Endothelial cell of umbilical vein (primary cell): ENCODE measurements at regions not wholly inside any gene's neighbourhood (a gene's known extent, or its start where the extent isn't known, plus 50 kb on each side); places are given as distances from the start of the nearest gene placed in this dataset.

ENCODE experiments used
- EZH2 ChIP-seq: IDR thresholded peaks from 2 replicates; pipeline ENCODE4 v1.6.1; 2012; ENCODE audit warnings: borderline replicate concordance, low read depth, mild to moderate bottlenecking, moderate library complexity, low read length, inconsistent platforms; ENCODE audit not compliant: severe bottlenecking
- FOS ChIP-seq: IDR thresholded peaks from 2 replicates; pipeline ENCODE4 v1.6.1; 2011; ENCODE audit warnings: mild to moderate bottlenecking, low read length, moderate library complexity, borderline replicate concordance; ENCODE audit not compliant: insufficient read depth
- GATA2 ChIP-seq: IDR thresholded peaks from 2 replicates; pipeline ENCODE4 v1.7.0; 2011; ENCODE audit warnings: low read depth, mild to moderate bottlenecking, moderate library complexity, mixed read lengths, low read length; ENCODE audit not compliant: insufficient read length, insufficient read depth
- JUN ChIP-seq: IDR thresholded peaks from 2 replicates; pipeline ENCODE4 v1.6.1; 2011; ENCODE audit warnings: borderline replicate concordance, low read depth; ENCODE audit not compliant: insufficient read length, insufficient read depth
- MYC ChIP-seq: IDR thresholded peaks from one replicate; pipeline ENCODE4 v1.6.1; 2011; ENCODE audit warnings: mild to moderate bottlenecking, low read depth, low read length
- POLR2A ChIP-seq: IDR thresholded peaks from 2 replicates; pipeline ENCODE4 v1.6.1; 2012; ENCODE audit warnings: low read depth, mild to moderate bottlenecking, control low read depth, low read length
- POLR2AphosphoS5 ChIP-seq: IDR thresholded peaks from 2 replicates; pipeline ENCODE4 v1.6.1; 2012; ENCODE audit warnings: low read depth, mild to moderate bottlenecking, control low read depth, low read length, moderate library complexity; ENCODE audit not compliant: insufficient read depth
- TF ChIP-seq, protein P1 (sequence below), 2 donors: IDR thresholded peaks; 1 replicate in 1 of 2; 2 replicates in 1 of 2; pipeline ENCODE4 v1.5.1; 2011; ENCODE audit warnings: low read length in 2 of 2, mild to moderate bottlenecking in 2 of 2, moderate library complexity in 2 of 2, control low read depth in 1 of 2, inconsistent platforms in 1 of 2, low read depth in 1 of 2; ENCODE audit not compliant: insufficient read depth in 1 of 2; ENCODE audit errors: extremely low read depth in 1 of 2
- TF ChIP-seq, protein P2 (sequence below): IDR thresholded peaks from 2 replicates; pipeline ENCODE4 v1.6.1; 2011; ENCODE audit not compliant: insufficient read depth, insufficient read length

DNA sequence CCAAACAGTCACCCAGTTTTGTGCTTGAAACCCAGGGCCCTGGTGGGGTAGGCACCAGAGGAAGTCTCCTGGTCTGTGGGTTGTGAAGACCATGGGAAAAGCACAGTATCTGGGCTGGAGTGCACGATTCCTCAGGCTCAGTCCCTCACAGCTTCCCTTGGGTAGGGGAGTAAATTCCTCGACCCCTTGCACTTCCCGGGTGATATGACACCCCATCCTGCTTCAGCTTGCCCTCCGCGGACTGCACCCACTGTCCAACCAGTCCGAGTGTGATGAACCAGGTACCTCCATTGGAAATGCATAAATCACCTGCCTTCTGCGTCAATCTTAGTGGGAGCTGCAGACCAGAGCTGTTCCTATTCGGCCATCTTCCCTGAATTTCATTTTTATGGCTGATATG is 133.9 kb upstream of the KCTD3 start:
- TF ChIP-seq, protein P1, sequence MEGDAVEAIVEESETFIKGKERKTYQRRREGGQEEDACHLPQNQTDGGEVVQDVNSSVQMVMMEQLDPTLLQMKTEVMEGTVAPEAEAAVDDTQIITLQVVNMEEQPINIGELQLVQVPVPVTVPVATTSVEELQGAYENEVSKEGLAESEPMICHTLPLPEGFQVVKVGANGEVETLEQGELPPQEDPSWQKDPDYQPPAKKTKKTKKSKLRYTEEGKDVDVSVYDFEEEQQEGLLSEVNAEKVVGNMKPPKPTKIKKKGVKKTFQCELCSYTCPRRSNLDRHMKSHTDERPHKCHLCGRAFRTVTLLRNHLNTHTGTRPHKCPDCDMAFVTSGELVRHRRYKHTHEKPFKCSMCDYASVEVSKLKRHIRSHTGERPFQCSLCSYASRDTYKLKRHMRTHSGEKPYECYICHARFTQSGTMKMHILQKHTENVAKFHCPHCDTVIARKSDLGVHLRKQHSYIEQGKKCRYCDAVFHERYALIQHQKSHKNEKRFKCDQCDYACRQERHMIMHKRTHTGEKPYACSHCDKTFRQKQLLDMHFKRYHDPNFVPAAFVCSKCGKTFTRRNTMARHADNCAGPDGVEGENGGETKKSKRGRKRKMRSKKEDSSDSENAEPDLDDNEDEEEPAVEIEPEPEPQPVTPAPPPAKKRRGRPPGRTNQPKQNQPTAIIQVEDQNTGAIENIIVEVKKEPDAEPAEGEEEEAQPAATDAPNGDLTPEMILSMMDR (IDR thresholded peaks at IDR 0.05; ENCODE audit: extremely low read depth in 1 of 2, insufficient read depth in 1 of 2, low read depth in 1 of 2, low read length in 2 of 2): no peak
- TF ChIP-seq POLR2A (no peak), EZH2 (no peak), JUN (no peak), FOS (no peak), POLR2AphosphoS5 (no peak), MYC (no peak), GATA2 (no peak)
- TF ChIP-seq, protein P2, sequence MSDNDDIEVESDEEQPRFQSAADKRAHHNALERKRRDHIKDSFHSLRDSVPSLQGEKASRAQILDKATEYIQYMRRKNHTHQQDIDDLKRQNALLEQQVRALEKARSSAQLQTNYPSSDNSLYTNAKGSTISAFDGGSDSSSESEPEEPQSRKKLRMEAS: no peak
